Activated CD8-positive, alpha-beta T cell treated with anti-CD3 and anti-CD28 coated beads for 36 hours (primary cell): ENCODE measurements at regions not wholly inside any gene's neighbourhood (a gene's known extent, or its start where the extent isn't known, plus 50 kb on each side); places are given as distances from the start of the nearest gene placed in this dataset.

ENCODE experiments used
- ATAC-seq: fragments of 200-7000 bp; cut with Tn5 transposase; one replicate; pipeline ENCODE4 v1.10.0; 2021; ENCODE audit warnings: mild to moderate bottlenecking, moderate library complexity
- CTCF ChIA-PET: fragments of 350-600 bp; sonication (Branson Sonifier 250); formaldehyde crosslinking; loops from one replicate; lab custom pipeline; 2021; ENCODE audit warnings: antibody characterized with exemption; lab: Charles Lee
- POLR2A ChIA-PET: fragments of 350-600 bp; sonication (Branson Sonifier 250); formaldehyde crosslinking; loops from one replicate; lab custom pipeline; 2021; ENCODE audit warnings: antibody characterized with exemption; lab: Charles Lee
- DNase-seq: peaks from one replicate; pipeline ENCODE4 v3.0.0-alpha.2; 2020
- H3K27ac Mint-ChIP-seq: one replicate; pipeline ENCODE4 v1.8.0; 2021; ENCODE audit warnings: mild to moderate bottlenecking, mixed read lengths
- H3K27me3 Mint-ChIP-seq: one replicate; pipeline ENCODE4 v1.8.0; 2021; ENCODE audit warnings: mixed read lengths
- H3K36me3 Mint-ChIP-seq: one replicate; pipeline ENCODE4 v1.8.0; 2021; ENCODE audit warnings: low read depth, mixed read lengths
- H3K4me1 Mint-ChIP-seq: one replicate; pipeline ENCODE4 v1.8.0; 2021; ENCODE audit warnings: low read depth, mixed read lengths
- H3K4me3 Mint-ChIP-seq: one replicate; pipeline ENCODE4 v1.8.0; 2021; ENCODE audit warnings: mild to moderate bottlenecking, moderate library complexity, mixed read lengths
- H3K9me3 Mint-ChIP-seq: one replicate; pipeline ENCODE4 v1.8.0; 2021; ENCODE audit warnings: mixed read lengths
- intact Hi-C: fragments of 100-400 bp; cut with micrococcal nuclease; formaldehyde crosslinking; loops from one replicate; pipeline ENCODE4 v1.10.0; 2022
- TF ChIP-seq, protein P1 (sequence below): fragments of 200-600 bp; IDR thresholded peaks from one replicate; pipeline ENCODE4 v1.8.0; 2022; ENCODE audit warnings: antibody characterized with exemption, mild to moderate bottlenecking

DNA sequence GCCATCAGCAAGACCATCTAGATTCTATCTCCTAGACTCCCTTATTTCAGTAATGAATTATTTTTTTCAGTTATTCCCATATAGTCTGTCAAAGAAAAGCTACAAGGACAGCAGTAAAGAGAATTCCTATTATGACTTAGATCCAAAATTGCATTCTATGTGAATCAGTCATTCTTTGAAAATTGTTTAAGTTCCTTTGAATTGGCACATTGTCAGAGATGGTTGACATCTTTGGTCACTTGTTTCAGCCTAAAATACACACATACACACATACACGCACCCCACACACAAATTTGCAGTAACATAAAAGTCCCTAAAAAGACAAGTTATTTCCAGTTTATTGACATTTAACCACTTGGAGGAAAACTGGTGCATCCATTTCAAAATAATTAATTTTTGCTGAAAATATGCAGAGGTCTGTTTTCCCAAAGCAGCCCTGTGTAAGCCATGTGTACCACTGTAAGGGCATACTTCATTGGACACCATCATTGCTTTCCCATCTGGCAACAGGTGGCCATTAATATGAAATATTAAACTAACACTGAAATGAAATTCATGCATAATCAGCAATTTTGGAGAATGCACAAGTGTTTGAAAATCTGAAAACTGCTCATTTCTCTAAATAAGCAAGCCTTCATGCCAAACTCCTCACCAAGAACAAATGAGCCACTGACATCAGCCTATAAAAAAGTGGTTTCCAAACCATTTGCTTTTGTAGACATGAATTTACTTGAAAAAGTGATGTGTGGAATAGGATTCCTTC, 121.7 kb upstream of the COL1A2 start:
- CTCF ChIA-PET = no interaction called here
- intact Hi-C loops = no loop called here
- no peaks in the 10 kb centered on the region for H3K9me3 Mint-ChIP-seq
- no peaks in the 10 kb centered on the region for H3K36me3 Mint-ChIP-seq
- TF ChIP-seq, protein P1, sequence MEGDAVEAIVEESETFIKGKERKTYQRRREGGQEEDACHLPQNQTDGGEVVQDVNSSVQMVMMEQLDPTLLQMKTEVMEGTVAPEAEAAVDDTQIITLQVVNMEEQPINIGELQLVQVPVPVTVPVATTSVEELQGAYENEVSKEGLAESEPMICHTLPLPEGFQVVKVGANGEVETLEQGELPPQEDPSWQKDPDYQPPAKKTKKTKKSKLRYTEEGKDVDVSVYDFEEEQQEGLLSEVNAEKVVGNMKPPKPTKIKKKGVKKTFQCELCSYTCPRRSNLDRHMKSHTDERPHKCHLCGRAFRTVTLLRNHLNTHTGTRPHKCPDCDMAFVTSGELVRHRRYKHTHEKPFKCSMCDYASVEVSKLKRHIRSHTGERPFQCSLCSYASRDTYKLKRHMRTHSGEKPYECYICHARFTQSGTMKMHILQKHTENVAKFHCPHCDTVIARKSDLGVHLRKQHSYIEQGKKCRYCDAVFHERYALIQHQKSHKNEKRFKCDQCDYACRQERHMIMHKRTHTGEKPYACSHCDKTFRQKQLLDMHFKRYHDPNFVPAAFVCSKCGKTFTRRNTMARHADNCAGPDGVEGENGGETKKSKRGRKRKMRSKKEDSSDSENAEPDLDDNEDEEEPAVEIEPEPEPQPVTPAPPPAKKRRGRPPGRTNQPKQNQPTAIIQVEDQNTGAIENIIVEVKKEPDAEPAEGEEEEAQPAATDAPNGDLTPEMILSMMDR = no peak
- H3K4me3 Mint-ChIP-seq = no peak overlapping the region
- DNase-seq (no peak), ATAC-seq (no peak)
- no peaks in the 10 kb centered on the region for H3K4me1 Mint-ChIP-seq
- POLR2A ChIA-PET = no interaction called here
- no peak overlapping the region for H3K27ac Mint-ChIP-seq
- H3K27me3 Mint-ChIP-seq = peaks cover 12% of the 10 kb centered on the region

DNA sequence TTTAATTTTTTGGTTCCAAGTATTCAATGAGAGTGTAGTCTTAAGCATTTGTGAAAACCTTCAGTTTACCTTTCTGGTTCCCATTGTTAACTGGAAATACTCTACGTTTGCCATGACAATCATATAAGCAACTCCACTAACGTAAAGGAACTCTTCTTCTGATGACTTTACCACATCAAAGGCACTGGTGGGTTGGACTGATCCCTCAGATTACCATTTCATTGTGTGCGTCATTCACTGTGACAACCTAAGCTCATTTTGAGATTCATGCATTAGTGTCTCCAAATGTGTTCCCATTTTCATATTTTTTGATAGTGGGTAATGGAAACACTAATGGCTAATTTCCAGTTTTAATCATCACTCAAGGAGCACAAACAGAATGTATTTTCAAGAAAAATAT, 119.9 kb upstream of the COL1A2 start:
- TF ChIP-seq, protein P1 = no peak
- Mint-ChIP-seq H3K27ac (no peak overlapping the region), H3K27me3 (peaks cover 12% of the 10 kb centered on the region), H3K9me3 (no peaks in the 10 kb centered on the region), H3K4me3 (no peak overlapping the region), H3K4me1 (no peaks in the 10 kb centered on the region), H3K36me3 (no peaks in the 10 kb centered on the region)
- CTCF ChIA-PET = no interaction called here
- ATAC-seq (peak; percentile 53), DNase-seq (peak; percentile 65)
- intact Hi-C loops = no loop called here
- POLR2A ChIA-PET = no interaction called here

DNA sequence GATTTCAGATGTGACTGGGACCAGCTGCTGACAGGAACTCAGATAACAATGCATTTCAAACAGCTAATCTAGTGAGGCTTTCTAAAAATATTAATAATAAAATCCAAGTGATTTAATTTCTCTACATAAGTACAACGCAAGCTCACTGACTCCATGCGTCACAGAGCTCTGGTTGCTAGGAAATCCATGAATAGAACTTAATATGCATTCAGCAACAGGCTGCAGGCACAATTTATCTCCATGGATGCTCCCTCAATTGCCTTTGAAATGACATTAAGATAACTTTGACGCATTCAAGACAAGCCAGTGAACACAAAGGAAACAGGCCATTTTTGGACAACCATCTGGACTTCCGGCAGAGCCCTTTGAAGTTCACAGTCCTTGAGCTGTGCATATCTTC, 118.7 kb upstream of the COL1A2 start:
- intact Hi-C loops = no loop called here
- Mint-ChIP-seq H3K9me3 (no peaks in the 10 kb centered on the region), H3K4me3 (no peak overlapping the region), H3K27ac (no peak overlapping the region), H3K36me3 (no peaks in the 10 kb centered on the region), H3K4me1 (no peaks in the 10 kb centered on the region), H3K27me3 (peaks cover 12% of the 10 kb centered on the region)
- ChIA-PET CTCF (no interaction called here), POLR2A (no interaction called here)
- DNase-seq (no peak), ATAC-seq (no peak)
- TF ChIP-seq, protein P1 = no peak

DNA sequence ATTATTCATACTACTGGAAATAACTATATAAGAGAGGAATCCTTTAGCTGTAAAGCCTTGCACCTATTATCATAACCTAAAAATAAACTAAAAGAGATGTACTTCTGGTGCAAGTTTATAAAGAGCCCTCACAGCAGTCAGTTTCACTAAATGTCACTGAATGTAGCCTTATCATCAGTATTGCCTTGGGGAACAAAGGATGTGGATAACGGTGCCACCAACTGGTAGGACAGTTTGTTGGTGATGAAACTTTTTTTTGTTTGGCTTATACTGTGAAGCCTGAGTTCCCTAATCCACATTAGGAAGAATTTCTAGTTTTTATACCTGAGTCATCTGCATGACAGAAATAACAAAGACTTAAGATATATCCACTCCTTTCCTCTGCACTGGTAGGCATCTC, 117.9 kb upstream of the COL1A2 start:
- no peaks in the 10 kb centered on the region for H3K36me3 Mint-ChIP-seq
- TF ChIP-seq, protein P1 = no peak
- H3K9me3 Mint-ChIP-seq = no peaks in the 10 kb centered on the region
- no peak overlapping the region for H3K4me3 Mint-ChIP-seq
- ChIA-PET CTCF (no interaction called here), POLR2A (no interaction called here)
- H3K4me1 Mint-ChIP-seq = no peaks in the 10 kb centered on the region
- peaks cover 14% of the 10 kb centered on the region for H3K27me3 Mint-ChIP-seq
- peak; percentile 2 for DNase-seq
- no peak overlapping the region for H3K27ac Mint-ChIP-seq
- intact Hi-C loops = no loop called here
- ATAC-seq = no peak

DNA sequence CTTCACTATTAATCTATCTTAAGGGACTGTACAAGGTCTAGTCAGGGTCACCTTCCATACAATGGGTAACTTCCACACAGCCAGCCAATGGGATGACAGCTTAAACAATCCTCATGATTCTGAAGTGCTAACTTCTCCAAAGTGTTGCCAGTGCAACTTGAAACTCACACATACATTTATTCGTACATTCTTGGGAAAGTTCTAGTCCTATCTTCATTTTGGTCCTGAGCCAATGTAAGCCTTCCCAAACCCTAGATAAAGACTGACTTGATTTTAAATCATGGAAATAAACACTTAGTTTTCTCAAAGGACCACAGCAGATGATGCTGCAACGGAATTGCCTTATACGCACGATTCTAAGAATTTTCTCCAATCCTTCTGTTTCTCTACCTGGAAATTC, 117.5 kb upstream of the COL1A2 start:
- Mint-ChIP-seq H3K27ac (no peak overlapping the region), H3K27me3 (peaks cover 15% of the 10 kb centered on the region), H3K36me3 (no peaks in the 10 kb centered on the region), H3K9me3 (no peaks in the 10 kb centered on the region), H3K4me3 (no peak overlapping the region), H3K4me1 (no peaks in the 10 kb centered on the region)
- DNase-seq = no peak
- CTCF ChIA-PET = no interaction called here
- TF ChIP-seq, protein P1 = no peak
- intact Hi-C loops = no loop called here
- no peak for ATAC-seq
- POLR2A ChIA-PET = no interaction called here
